Hematopoietic multipotent progenitor cell treated with erythropoietin and hydrocortisone succinate and interleukin-3 and kit ligand, for 8 days (in vitro differentiated cells): ENCODE measurements at regions not wholly inside any gene's neighbourhood (a gene's known extent, or its start where the extent isn't known, plus 50 kb on each side); places are given as distances from the start of the nearest gene placed in this dataset.
"Not testable (repeated sequence)": the region's sequence is repeated elsewhere in the genome, so short reads cannot be mapped to it uniquely, and the experiment has no call there.

Experiments
- DNase-seq: peaks from one replicate; pipeline ENCODE4 v3.0.0-alpha.2; 2015

DNA sequence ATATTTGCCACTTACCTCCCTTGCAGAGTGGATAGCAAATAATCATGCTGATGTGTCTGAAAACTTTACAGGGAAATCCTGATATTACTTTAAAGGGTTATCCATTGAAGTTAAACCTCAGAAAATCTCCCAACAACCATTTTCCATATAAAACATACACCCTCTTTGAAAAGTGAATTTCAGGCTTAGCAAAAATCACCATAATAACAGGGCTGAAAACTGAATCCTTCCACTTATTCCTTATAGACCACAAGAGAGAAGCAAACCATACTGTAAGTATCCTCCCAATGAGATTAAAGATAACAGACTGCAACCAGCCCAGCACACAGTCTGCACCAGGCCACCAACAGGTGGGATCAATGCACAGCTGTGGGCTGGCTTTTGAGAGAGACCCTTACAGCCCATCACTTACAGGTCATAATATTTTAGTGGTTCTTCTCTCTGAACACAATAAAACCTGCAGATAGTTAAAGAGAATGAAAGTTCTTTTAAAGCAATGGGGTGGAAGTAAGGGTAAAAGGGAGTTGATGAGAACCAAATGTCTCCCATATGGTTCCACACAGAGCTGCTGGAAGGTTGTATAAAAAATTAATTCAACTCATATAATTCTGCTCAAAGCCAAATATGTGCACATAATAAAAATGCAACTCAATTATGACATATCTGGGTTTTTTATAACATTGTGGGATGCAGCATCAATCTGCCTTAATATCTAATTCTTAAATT is 376.2 kb upstream of the GRAMD2B start:
- no peak for DNase-seq

DNA sequence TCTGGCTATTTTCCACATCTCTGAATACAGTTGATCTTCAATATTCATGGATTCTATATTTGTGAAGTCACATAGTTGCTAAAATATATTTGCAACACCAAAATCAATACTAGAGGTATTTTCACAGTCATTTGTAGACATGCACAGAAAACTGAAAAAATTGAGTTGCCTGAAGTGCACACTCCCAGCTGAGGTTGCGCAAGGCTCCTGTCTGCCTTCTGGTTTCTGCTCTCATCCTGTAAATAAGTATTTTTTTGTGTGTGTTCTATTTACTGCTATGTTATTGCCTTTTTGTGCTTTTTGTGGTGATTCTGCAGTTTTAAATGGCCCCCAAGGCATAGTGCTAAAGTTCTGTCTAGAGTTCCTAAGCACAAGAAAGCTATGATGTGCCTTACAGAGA is 371.1 kb upstream of the GRAMD2B start:
- DNase-seq = no peak

GRCh38 chr5:126052791-126053190 is 370.4 kb upstream of the GRAMD2B start:
- DNase-seq = no peak

GRCh38 chr5:126053630-126054029 is 369.6 kb upstream of the GRAMD2B start:
- no peak for DNase-seq

- DNase-seq = no peak
Observed at GRCh38 chr5:126054577-126055347, 368.4 kb upstream of the GRAMD2B start.

GRCh38 chr5:126055348-126055729 is 367.9 kb upstream of the GRAMD2B start:
- no peak for DNase-seq

DNA sequence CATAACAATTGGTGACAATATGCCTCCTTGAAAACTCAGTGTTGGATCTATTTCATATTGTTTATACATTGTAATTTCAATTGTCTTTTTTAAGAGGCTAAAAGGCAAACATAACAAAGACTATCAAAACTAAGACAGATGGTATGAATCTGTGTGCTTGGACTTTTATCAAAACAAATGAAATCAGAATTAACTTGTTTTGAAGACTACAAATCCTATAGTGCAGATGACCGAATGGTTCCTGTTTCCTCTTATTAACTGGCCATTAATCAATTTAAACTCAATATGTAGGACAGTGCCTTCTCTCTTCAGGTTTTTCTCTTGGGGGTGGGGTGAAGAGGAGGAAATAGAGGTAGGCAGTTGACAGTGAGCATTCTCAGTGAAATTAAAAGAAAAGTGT is 366.9 kb upstream of the GRAMD2B start:
- DNase-seq = no peak

DNA sequence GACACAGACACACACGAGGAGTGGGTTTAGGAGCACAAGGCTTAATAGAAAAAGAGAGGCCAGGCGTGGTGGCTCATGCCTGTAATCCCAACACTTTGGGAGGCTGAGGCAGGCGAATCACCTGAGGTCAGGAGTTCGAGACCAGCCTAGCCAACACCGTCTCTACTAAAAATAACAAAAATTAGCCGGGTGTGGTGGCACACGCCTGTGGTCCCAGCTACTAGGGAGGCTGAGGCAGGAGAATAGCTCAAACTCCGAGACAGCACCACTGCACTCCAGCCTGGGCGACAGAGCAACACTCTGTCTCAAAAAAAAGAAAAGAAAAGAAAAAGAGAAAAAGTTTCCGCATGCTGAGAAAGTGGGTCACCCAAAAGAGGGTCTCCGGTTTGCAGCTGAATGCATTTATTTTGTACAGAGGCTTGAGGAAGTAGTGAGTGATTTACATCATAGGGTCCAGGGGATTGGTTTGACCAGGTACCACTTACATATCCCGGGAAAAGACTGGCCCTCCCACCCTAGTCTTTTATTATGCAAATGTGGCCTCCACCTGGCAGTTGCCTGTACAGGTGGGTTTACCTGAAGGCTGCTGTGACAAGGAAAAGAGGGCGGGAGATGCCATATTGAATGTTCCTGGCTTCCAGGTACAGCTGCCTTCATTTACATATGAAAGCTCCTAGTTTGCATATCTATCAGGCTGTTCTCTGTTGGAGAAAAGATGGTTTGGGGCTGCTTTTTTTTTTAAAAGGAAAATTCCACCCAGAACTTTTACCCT is 366.2 kb upstream of the GRAMD2B start:
- DNase-seq = no peak

DNA sequence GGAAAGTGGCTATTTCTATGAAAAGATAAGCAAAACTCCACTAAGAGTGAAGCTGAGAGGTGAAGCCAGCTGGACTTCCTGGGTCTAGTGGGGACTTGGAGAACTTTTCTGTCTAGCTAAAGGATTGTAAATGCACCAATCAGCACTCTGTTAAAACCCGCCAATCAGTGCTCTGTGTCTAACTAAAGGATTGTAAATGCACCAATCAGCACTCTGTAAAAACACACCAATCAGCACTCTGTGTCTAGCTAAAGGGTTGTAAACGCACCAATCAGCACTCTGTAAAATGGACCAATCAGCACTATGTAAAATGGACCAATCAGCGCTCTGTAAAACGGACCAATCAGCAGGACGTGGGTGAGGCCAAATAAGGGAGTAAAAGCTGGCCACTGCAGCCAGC is 364.8 kb upstream of the GRAMD2B start:
- not testable (repeated sequence) for DNase-seq

GRCh38 chr5:126062398-126063221 is 360.6 kb upstream of the GRAMD2B start:
- DNase-seq = no peak

GRCh38 chr5:126065061-126065460 is 358.1 kb upstream of the GRAMD2B start:
- no peak for DNase-seq

- DNase-seq = no peak
Observed at GRCh38 chr5:126066836-126067235, 356.4 kb upstream of the GRAMD2B start.

DNA sequence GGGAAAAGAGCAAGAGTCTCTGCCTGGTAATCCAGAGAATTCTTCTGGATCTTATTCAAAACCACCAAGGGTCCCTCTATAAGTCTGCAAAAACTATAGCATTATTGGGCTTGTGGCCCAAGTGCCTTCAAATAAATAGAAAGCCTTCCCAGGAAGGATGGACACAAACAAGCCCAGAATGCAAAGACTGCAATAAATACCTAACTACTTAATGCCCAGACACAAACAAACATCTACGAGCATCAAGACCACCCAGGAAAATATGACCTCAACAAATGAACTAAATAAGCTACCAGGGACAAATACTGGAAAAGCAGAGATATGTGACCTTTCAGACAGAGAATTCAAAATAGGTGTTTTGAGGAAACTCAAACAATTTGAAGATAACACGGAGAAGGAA is 355.8 kb upstream of the GRAMD2B start:
- DNase-seq = no peak

DNA sequence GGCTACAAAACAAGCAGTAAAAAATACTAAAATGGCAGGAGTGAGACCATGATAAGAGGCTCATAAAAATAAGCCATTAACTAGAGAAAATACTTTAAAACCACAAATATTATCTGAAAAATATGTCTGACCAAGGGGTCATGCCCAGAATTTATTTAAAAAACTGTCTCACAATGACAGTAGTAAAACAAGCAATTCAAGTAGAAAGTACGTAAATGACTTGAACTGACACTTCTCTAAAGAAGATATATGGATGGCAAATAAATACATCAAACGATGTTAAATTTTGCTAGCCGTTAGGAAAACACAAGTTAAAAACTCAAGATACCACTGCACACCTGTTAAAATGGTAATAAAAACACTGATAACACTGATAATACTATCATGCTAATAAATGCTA is 353.9 kb upstream of the GRAMD2B start:
- no peak for DNase-seq

- no peak for DNase-seq
Observed at GRCh38 chr5:126070481-126070880, 352.7 kb upstream of the GRAMD2B start.

DNA sequence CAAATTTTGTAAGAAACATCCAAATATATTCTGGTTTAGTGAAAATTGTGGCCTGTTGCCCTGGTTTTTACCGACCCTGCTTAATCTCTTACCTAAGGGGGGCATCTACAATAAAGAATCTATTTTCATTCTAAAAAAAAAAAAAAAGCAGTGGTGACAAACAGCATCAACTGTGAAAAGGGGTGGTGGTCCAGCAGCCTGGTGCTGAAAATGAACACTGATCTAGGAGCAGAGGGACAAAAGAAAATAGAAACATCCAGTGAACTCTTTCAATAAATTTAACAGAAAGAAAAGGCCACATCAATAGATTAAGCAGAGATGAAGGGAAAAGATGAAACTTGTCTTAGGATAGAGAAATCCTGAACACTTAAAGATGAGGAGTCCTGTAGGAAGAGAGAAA is 348.7 kb upstream of the GRAMD2B start:
- no peak for DNase-seq

GRCh38 chr5:126079266-126079665 is 343.9 kb upstream of the GRAMD2B start:
- DNase-seq = no peak

GRCh38 chr5:126081209-126081608 is 342.0 kb upstream of the GRAMD2B start:
- DNase-seq = no peak

DNA sequence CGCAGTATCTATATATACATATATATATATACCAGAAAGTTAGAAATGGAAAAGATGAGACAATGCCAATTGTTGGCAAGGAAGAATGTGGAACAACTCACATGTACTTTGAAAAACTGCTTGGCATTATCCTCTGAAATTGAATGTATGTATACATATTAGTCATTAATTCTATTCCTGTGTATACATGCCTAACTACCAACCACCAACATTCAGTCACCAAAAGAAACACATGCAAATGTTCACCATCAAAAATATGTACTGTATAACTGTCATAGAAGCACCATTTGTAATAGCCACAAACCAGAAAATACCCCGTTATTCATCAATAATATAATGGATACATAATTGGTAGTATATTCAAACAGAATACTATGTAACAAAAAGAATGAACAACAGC is 330.2 kb upstream of the GRAMD2B start:
- no peak for DNase-seq

DNA sequence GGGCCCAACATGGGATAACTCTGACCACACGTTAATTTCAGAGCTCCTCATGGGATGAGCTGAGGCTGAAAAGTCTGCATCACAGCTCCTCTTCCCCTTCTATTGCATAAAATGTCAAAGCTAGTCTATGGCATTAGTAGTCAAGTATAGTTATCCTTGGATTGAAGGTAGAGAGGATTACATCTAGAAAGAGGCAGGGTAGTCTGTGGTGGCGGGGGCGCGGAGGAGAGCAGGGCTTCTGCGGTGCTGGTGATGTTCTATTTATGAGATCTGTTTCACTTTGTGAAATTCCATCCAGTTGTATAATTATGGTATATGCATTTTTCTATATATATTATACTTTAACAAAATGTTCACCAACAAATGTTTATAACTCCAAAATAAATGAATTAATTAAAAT is 329.5 kb upstream of the GRAMD2B start:
- DNase-seq = no peak

- no peak for DNase-seq
Observed at GRCh38 chr5:126094991-126095390, 328.2 kb upstream of the GRAMD2B start.

GRCh38 chr5:126096442-126097006 is 326.7 kb upstream of the GRAMD2B start:
- DNase-seq = no peak

- DNase-seq = no peak
Observed at GRCh38 chr5:126097876-126098275, 325.3 kb upstream of the GRAMD2B start.
